Karpas-422 (cell line): ENCODE measurements at regions not wholly inside any gene's neighbourhood (a gene's known extent, or its start where the extent isn't known, plus 50 kb on each side); places are given as distances from the start of the nearest gene placed in this dataset.

ENCODE experiments used
- DNase-seq: peaks from one replicate; pipeline ENCODE4 v3.0.0-alpha.2; 2015
- H2AFZ ChIP-seq: fragments of 200-600 bp; sonication (generic); 2 replicates; pipeline ENCODE4 v1.6.1; 2014; ENCODE audit warnings: antibody characterized with exemption, low read length, mixed read lengths
- H3K27ac ChIP-seq: fragments of 200-600 bp; sonication (generic); 2 replicates; pipeline ENCODE4 v1.5.1; 2014; ENCODE audit warnings: mild to moderate bottlenecking, low read length, moderate library complexity
- H3K27me3 ChIP-seq: fragments of 200-600 bp; sonication (generic); 2 replicates; pipeline ENCODE4 v1.6.1; 2014; ENCODE audit warnings: low read length, mixed read lengths
- H3K36me3 ChIP-seq: fragments of 200-600 bp; sonication (generic); 2 replicates; pipeline ENCODE4 v1.6.1; 2014; ENCODE audit warnings: low read length, mixed read lengths; ENCODE audit not compliant: insufficient read depth
- H3K4me1 ChIP-seq: fragments of 200-600 bp; sonication (generic); 2 replicates; pipeline ENCODE4 v1.6.1; 2014; ENCODE audit warnings: mild to moderate bottlenecking, low read length, mixed read lengths
- H3K4me2 ChIP-seq: fragments of 200-600 bp; sonication (generic); 2 replicates; pipeline ENCODE4 v1.6.1; 2014; ENCODE audit warnings: low read length, low read depth, mild to moderate bottlenecking; ENCODE audit not compliant: poor library complexity, severe bottlenecking
- H3K4me3 ChIP-seq: fragments of 200-600 bp; sonication (generic); 2 replicates; pipeline ENCODE4 v1.5.1; 2014; ENCODE audit warnings: mild to moderate bottlenecking, antibody characterized with exemption, low read length, mixed read lengths
- H3K79me2 ChIP-seq: fragments of 200-600 bp; sonication (generic); 2 replicates; pipeline ENCODE4 v1.6.1; 2014; ENCODE audit warnings: mild to moderate bottlenecking, low read length, mixed read lengths
- H3K9ac ChIP-seq: fragments of 200-600 bp; sonication (generic); 2 replicates; pipeline ENCODE4 v1.6.0; 2014; ENCODE audit warnings: low read length
- H3K9me2 ChIP-seq: fragments of 200-600 bp; sonication (generic), shearing (Covaris generic); replicated peaks from 2 replicates; pipeline ENCODE4 v1.6.0; 2014; ENCODE audit warnings: mild to moderate bottlenecking, low read length, moderate library complexity; ENCODE audit not compliant: insufficient read depth
- H3K9me3 ChIP-seq: fragments of 300-700, 200-600 bp; sonication (generic); 2 replicates; pipeline ENCODE4 v1.6.1; 2014; ENCODE audit warnings: low read length, mixed read lengths
- H4K20me1 ChIP-seq: fragments of 200-600 bp; sonication (generic); 2 replicates; pipeline ENCODE4 v1.6.1; 2014; ENCODE audit warnings: mild to moderate bottlenecking, antibody characterized with exemption, low read length, low read depth; ENCODE audit not compliant: insufficient read depth

DNA sequence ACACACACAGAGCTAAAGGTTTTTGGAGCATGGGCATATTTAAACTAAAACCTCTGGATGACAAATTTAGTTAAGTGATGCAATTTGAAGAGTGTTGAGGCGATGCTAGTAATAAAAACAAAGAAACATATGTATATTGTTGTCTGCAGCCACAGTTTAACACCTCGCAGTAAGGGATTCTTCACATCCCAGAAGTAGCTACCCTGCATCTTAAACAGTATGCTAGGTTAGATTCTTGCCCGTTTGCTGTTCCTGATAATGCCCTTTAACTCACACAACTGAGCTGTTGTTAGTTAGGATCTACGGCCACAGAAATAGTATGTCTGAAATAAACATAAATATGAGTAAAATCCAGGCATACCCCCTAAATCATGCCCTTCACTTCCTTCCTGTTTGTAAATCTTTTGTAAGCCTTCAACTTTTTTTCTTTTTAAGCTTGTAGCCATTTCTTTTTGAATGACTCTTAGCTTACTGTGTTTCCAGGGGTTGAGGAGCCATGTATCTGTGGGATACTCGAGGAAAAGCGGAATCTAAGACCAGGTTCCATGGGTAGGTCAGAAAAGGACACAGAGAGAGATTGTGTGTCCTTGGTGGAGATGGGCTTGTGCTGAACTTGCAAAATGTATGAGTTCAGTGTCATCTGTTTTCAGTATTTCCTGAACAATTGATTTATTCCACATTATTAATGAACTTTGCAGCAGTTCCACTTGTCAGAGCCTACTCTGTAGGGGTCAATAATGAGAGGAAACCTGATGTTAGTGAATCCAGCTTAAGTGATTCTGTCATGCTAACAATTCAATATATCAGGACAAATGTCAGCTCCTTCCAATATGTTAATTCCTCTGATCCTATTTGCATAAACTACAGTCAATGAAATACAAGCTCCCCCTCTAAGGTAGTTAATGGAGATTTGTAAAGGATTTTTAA is 349.6 kb downstream of the GPAT3 start:
- no peak overlapping the region for H3K27ac ChIP-seq
- no peak overlapping the region for H3K9ac ChIP-seq
- H3K36me3 ChIP-seq = no peaks in the 10 kb centered on the region
- no peaks in the 10 kb centered on the region for H3K79me2 ChIP-seq
- H3K9me3 ChIP-seq = no peaks in the 10 kb centered on the region
- H3K27me3 ChIP-seq = no peaks in the 10 kb centered on the region
- H4K20me1 ChIP-seq = no peaks in the 10 kb centered on the region
- H3K4me1 ChIP-seq = no peaks in the 10 kb centered on the region
- 0 out of 2 replicates have a peak, but pooled peaks cover 3% of the 10 kb centered on the region for H3K9me2 ChIP-seq
- no peak overlapping the region for H2AFZ ChIP-seq
- DNase-seq = no peak
- H3K4me3 ChIP-seq = no peak overlapping the region
- H3K4me2 ChIP-seq = no peak overlapping the region

DNA sequence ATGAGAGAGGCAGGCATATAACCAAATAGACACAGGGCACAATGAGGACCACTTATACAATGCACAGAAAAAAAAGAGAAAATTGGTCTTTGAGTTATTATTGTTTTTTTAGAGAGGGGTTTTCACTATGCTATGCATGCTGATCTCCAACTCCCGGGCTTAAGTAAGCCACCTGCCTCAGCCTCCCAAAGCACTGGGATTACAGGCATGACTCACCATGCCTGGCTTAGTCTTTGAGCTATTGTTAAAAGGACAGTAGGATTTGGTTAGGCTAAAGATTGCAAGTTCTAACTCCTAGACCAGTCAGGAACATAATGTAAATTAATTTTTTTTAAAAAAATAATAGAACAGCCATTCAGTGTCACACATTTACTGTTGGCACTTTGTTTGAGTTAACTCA is 340.1 kb downstream of the GPAT3 start:
- Histone ChIP-seq H3K4me2 (no peak overlapping the region), H3K4me3 (no peak overlapping the region), H3K9ac (no peak overlapping the region), H4K20me1 (no peaks in the 10 kb centered on the region), H3K36me3 (no peaks in the 10 kb centered on the region), H3K27ac (no peak overlapping the region), H2AFZ (no peak overlapping the region), H3K79me2 (no peaks in the 10 kb centered on the region), H3K9me2 (no peaks in the 10 kb centered on the region), H3K4me1 (no peaks in the 10 kb centered on the region), H3K27me3 (no peaks in the 10 kb centered on the region), H3K9me3 (no peaks in the 10 kb centered on the region)
- no peak for DNase-seq

DNA sequence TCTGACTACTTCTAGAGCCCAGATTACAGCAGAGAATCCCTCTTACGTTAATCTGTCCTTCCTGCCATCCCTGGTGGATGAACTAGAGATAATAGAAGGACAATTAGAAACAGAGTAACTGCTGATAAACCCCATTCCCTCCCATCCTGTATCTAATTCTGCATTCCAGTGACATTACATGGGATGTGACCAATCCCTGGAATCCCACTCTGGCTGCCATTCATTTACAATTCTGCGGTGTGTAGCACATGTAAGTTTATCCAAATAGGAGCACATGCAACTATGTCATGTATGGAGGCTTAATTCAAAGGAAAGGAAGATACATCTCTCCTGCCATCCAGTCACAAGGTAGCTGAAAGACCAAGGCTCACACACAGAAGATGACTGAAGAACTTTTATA is 339.5 kb downstream of the GPAT3 start:
- H3K27ac ChIP-seq = no peak overlapping the region
- H3K4me3 ChIP-seq = no peak overlapping the region
- no peak overlapping the region for H3K9ac ChIP-seq
- no peaks in the 10 kb centered on the region for H3K9me3 ChIP-seq
- H3K79me2 ChIP-seq = no peaks in the 10 kb centered on the region
- H3K36me3 ChIP-seq = no peaks in the 10 kb centered on the region
- H3K27me3 ChIP-seq = no peaks in the 10 kb centered on the region
- no peak overlapping the region for H2AFZ ChIP-seq
- no peak overlapping the region for H3K4me2 ChIP-seq
- no peaks in the 10 kb centered on the region for H3K4me1 ChIP-seq
- no peaks in the 10 kb centered on the region for H3K9me2 ChIP-seq
- no peaks in the 10 kb centered on the region for H4K20me1 ChIP-seq
- DNase-seq = no peak

DNA sequence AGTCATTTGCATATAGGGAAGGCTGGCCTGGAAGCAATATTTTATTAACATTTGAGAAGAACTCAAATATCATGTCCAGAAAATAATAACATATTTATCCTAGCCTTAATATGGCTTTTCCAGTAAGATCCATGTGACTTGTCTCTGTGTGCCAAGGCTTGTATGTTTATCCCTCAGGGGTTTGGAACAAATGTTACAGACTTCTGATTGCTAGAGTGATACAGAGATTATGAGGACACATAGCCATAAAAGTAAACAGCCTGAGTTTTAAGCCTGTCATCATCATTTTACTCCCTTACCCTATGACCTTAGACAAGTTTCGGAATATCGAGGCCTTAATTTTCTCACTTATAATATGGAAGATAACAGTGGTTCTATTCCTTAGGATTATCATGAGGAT is 338.1 kb downstream of the GPAT3 start:
- Histone ChIP-seq H3K4me1 (no peaks in the 10 kb centered on the region), H3K27ac (no peak overlapping the region), H3K79me2 (no peaks in the 10 kb centered on the region), H3K9me3 (no peaks in the 10 kb centered on the region), H3K4me3 (no peak overlapping the region), H4K20me1 (no peaks in the 10 kb centered on the region), H2AFZ (no peak overlapping the region), H3K36me3 (no peaks in the 10 kb centered on the region), H3K9me2 (no peaks in the 10 kb centered on the region), H3K27me3 (no peaks in the 10 kb centered on the region), H3K4me2 (no peak overlapping the region), H3K9ac (no peak overlapping the region)
- DNase-seq = no peak

DNA sequence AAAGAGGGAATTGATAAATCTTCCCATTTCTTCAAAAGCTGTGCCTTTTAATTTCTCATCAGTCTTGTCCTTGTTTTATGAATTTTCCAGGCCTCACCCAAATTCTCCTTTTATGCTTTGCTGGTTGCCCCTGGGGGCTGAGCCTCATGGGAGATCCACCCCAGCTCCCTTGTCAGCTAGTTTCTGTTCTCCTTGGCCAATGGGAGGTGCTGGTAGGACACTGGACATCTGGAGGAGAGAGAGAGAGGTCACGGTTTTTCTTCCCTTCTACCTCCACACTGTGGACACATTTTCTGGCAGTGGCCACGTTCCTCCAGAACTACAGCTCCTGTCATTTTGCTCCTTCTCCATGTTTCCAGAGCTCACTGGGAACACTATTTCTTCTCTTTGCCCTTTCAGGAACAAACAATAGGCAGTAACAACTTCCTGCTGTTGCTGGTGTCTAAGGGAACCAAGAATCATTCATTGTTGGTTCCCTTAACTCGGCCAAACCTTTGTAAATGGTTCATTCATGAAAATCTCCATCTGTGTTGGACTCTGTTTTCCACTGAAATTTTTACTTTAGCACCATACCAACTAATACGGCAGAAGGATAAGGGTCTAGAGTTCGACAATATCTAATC is 334.5 kb downstream of the GPAT3 start:
- Histone ChIP-seq H3K9ac (no peak overlapping the region), H3K4me1 (no peaks in the 10 kb centered on the region), H2AFZ (no peak overlapping the region), H3K79me2 (no peaks in the 10 kb centered on the region), H4K20me1 (no peaks in the 10 kb centered on the region), H3K9me3 (no peaks in the 10 kb centered on the region), H3K36me3 (no peaks in the 10 kb centered on the region), H3K9me2 (no peaks in the 10 kb centered on the region), H3K27ac (no peak overlapping the region), H3K27me3 (no peaks in the 10 kb centered on the region), H3K4me2 (no peak overlapping the region), H3K4me3 (no peak overlapping the region)
- no peak for DNase-seq

DNA sequence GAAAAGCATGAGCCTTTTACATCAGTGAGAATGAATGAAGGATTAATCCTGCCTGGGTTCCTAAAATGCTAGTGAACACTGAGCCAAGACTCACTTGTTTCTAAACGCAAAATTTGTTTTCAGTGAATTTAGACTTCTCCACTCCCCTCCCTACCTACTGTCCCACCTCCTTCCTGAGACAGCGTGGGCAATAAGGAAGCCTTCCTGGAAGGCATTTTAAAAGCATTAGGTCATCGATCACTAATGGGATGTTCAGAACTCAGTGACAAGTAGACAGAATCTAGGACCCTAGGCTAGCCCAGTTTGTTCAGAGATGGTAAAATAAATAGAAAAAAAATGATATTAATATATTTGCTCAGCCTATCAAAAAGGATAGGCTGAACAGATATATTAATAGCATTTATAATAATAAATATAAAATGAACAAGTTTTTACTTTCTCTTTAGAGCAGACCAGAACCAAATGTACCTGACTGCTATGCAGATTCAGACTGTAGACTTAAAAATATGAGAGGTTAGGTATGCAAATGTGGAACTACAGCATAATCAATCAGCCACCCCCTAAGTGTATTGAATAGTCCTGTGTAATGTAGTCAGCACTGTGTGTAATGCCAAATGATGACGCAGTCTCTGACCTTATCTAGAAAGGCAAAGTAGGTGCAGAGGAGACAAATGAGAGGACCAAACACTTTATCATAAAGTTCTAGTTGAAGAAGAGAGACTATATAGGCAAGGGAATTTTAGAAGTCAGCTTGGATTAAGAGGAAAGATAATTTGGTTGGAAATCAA is 331.1 kb downstream of the GPAT3 start:
- no peaks in the 10 kb centered on the region for H3K79me2 ChIP-seq
- no peak overlapping the region for H3K9ac ChIP-seq
- H3K4me3 ChIP-seq = no peak overlapping the region
- no peaks in the 10 kb centered on the region for H4K20me1 ChIP-seq
- no peaks in the 10 kb centered on the region for H3K4me1 ChIP-seq
- H3K27ac ChIP-seq = no peak overlapping the region
- H3K4me2 ChIP-seq = no peak overlapping the region
- H2AFZ ChIP-seq = no peak overlapping the region
- H3K9me3 ChIP-seq = no peaks in the 10 kb centered on the region
- H3K36me3 ChIP-seq = no peaks in the 10 kb centered on the region
- no peak for DNase-seq
- H3K9me2 ChIP-seq = no peaks in the 10 kb centered on the region
- no peaks in the 10 kb centered on the region for H3K27me3 ChIP-seq

DNA sequence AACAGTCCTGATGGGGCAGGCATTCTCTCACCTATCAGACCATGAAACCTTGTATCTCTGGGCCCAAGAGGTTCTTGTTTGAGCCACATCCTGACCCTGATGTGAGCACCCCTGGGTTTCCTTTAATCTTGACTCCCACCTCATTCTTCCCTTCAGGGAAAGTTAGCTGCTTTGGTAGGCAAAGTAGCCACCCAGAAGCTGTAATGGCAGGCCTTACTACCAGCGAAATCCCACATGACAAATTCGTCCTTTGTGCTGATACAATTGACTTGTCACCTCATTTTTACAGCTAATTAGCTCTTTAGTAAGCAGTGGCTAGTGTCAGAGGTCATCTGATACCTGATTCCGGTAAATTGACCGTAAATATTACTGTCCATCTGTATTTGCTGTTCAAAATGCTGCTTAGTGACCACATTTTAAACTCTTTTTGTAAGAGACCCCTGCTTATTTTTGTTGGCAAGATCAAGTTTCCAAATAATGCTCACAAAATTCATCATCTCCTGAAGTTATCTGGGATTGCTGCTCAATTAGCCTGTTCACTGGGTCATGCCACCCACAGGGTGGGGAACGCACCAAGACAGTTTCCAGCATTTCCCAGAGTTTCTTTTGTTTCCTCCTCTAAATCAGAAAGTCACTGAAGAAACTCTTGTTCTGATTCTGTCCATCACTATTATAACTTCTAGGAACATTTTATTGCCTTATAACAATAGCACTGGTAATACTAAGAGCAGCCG is 329.7 kb downstream of the GPAT3 start:
- Histone ChIP-seq H3K27ac (no peak overlapping the region), H3K9ac (no peak overlapping the region), H3K9me3 (no peaks in the 10 kb centered on the region), H3K79me2 (no peaks in the 10 kb centered on the region), H3K9me2 (no peaks in the 10 kb centered on the region), H3K4me2 (no peak overlapping the region), H3K36me3 (no peaks in the 10 kb centered on the region), H4K20me1 (no peaks in the 10 kb centered on the region), H3K4me1 (no peaks in the 10 kb centered on the region), H3K27me3 (no peaks in the 10 kb centered on the region), H3K4me3 (no peak overlapping the region), H2AFZ (no peak overlapping the region)
- no peak for DNase-seq
